ELF-1 (cell line): ENCODE measurements at regions not wholly inside any gene's neighbourhood (a gene's known extent, or its start where the extent isn't known, plus 50 kb on each side); places are given as distances from the start of the nearest gene placed in this dataset.
"Not testable (repeated sequence)": the region's sequence is repeated elsewhere in the genome, so short reads cannot be mapped to it uniquely, and the experiment has no call there.

ENCODE experiments used
- DNase-seq: peaks from one replicate; pipeline ENCODE4 v3.0.0-alpha.2; 2016; ENCODE audit warnings: low read depth, low spot score

- DNase-seq = no peak
These were observed 111.1 kb upstream of the VGLL3 start for GRCh38 chr3:87101861-87102625.

GRCh38 chr3:87097733-87098132 is 106.8 kb upstream of the VGLL3 start:
- not testable (repeated sequence) for DNase-seq

GRCh38 chr3:87090631-87091030 is 99.7 kb upstream of the VGLL3 start:
- DNase-seq = no peak

- peak; percentile 45 for DNase-seq
These were observed 98.3 kb upstream of the VGLL3 start for GRCh38 chr3:87088993-87089841.

- no peak for DNase-seq
These were observed 97.6 kb upstream of the VGLL3 start for GRCh38 chr3:87088430-87088992.

- no peak for DNase-seq
These were observed 93.9 kb upstream of the VGLL3 start for GRCh38 chr3:87084868-87085267.

GRCh38 chr3:87082796-87083440 is 92.0 kb upstream of the VGLL3 start:
- DNase-seq = peak; percentile 34

- no peak for DNase-seq
These were observed 86.4 kb upstream of the VGLL3 start for GRCh38 chr3:87077355-87077754.

GRCh38 chr3:87076946-87077345 is 86.0 kb upstream of the VGLL3 start:
- no peak for DNase-seq

GRCh38 chr3:87073496-87074145 is 82.7 kb upstream of the VGLL3 start:
- no peak for DNase-seq

GRCh38 chr3:87072446-87072845 is 81.5 kb upstream of the VGLL3 start:
- DNase-seq = no peak

GRCh38 chr3:87069971-87070370 is 79.0 kb upstream of the VGLL3 start:
- no peak for DNase-seq

GRCh38 chr3:87069021-87069420 is 78.1 kb upstream of the VGLL3 start:
- DNase-seq = no peak

- DNase-seq = no peak
These were observed 71.7 kb upstream of the VGLL3 start for GRCh38 chr3:87062685-87063084.

- no peak for DNase-seq
These were observed 66.5 kb upstream of the VGLL3 start for GRCh38 chr3:87057474-87057873.

GRCh38 chr3:87053553-87053952 is 62.6 kb upstream of the VGLL3 start:
- no peak for DNase-seq

GRCh38 chr3:87052499-87053260 is 61.7 kb upstream of the VGLL3 start:
- peak; percentile 58 for DNase-seq

GRCh38 chr3:87047852-87048251 is 56.9 kb upstream of the VGLL3 start:
- DNase-seq = no peak

GRCh38 chr3:87046241-87046640 is 55.3 kb upstream of the VGLL3 start:
- no peak for DNase-seq

GRCh38 chr3:87045473-87045872 is 54.5 kb upstream of the VGLL3 start:
- no peak for DNase-seq

- DNase-seq = no peak
These were observed 53.9 kb upstream of the VGLL3 start for GRCh38 chr3:87044846-87045245.
